GM18858 (cell line): ENCODE measurements at regions not wholly inside any gene's neighbourhood (a gene's known extent, or its start where the extent isn't known, plus 50 kb on each side); places are given as distances from the start of the nearest gene placed in this dataset.
A peak's percentile ranks its signal among the peaks of the same experiment; 100 is the strongest.
"Not testable (repeated sequence)": the region's sequence is repeated elsewhere in the genome, so short reads cannot be mapped to it uniquely, and the experiment has no call there.

Experiments used
- ATAC-seq: cut with Tn5 transposase; IDR thresholded peaks from one replicate; pipeline ENCODE4 v1.9.1; 2021; ENCODE audit not compliant: unreplicated experiment

DNA sequence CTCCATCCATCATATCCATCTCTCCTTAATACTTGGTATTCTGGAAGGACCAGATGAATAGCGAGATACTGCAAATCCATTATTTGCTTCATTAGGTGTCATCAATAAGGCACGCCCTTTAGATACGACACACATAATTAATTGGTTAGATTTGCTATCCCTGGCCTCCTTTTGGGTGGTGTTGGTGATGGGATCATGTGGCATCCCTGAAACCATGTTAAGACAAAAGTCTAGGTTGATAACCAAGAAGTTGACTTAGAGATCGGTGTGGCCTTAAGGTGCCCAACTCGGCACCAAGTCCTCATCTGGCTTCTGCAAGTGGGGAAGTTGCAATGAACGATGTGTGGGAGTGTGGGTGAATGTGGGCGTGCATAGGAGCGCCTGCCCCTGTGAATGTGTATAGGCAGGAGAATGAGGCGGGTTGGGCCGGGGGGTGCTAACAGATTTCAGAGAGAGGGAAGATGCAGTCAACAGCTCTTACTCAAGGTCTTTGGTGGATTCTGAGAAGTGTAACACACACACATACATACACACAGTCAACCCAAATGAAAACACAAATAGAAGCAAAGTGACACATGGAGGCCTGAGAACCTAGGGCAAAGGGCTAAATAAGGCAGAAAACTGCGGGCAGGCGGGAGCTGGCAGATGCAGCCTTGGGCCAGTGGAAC, 415.7 kb upstream of the ESRRG start:
- no peak for ATAC-seq

DNA sequence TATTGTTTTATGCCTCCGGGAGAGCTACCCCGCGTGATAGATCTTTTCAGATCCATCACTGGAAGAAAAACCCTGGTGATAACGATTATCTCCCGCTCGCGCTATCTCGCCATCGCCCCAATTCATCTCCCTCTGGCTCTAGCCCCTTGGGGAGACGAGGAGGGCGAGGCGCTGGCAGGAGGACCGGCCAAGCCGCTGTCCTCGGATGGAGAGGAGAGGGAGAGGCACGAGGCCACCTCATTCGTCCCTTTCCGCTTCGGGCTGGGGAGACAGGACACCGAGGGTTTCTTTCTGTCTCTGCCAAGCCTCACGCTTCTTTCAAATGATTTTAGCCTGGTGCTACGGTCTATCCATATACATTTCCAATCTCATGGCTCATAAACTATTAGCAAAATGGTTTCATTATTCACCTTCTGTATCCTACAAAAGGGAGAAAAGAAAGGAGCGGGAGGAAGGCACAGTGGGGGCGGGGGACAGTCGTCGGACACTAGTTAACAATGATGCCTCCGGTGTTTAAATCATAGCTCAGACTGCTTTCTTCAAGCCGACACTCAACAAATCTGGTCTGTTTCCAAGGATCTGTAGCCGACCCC, 415.0 kb upstream of the ESRRG start:
- no peak for ATAC-seq

DNA sequence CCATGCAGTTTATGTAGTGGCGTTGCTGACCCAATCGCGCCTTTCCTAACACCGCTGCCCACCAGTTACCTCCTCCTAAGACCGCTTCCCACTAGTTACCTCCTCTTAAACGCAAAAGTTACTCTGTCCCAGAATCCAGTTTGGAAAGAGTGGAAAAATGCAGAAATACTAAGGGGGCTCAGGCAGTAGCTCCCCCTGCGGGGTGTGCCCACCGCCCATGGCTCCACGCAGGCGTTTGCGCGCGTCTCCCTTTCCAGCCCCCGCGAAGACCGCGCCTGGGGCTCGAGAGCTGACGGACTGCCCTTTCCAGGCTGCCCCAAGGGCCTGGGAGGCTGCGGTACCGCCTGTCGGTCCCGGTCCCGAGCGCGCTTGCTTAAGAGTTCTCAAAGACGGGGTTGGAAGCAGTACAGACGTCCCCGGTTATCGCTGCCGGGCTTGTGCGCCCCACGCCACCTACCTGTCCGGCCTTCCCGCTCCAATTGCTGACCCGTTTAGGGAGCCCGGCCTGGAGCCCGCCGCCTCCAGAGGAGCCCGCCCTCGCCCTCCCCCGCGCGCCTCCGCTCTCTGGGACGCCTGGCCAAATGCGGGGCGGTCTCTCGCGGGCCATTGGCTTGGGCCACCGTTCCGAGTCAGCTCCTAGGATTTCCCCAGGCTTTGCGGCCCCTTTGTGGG, 414.1 kb upstream of the ESRRG start:
- no peak for ATAC-seq

DNA sequence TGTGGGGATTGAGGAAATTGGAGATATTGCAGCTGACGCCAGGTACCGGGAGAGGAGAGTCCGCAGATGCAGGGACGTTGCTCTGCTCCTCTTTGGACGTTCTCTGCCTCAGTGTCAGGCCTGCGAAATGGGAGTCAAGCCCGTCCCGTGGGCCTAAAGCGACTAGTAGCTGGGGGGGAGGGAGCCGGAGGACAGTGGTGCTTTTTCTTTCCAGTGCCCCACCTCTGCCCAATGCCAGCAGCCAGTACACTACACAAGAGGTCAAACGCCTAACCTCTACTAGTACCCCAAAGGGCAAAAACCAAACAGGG, 413.6 kb upstream of the ESRRG start:
- ATAC-seq, result no peak

DNA sequence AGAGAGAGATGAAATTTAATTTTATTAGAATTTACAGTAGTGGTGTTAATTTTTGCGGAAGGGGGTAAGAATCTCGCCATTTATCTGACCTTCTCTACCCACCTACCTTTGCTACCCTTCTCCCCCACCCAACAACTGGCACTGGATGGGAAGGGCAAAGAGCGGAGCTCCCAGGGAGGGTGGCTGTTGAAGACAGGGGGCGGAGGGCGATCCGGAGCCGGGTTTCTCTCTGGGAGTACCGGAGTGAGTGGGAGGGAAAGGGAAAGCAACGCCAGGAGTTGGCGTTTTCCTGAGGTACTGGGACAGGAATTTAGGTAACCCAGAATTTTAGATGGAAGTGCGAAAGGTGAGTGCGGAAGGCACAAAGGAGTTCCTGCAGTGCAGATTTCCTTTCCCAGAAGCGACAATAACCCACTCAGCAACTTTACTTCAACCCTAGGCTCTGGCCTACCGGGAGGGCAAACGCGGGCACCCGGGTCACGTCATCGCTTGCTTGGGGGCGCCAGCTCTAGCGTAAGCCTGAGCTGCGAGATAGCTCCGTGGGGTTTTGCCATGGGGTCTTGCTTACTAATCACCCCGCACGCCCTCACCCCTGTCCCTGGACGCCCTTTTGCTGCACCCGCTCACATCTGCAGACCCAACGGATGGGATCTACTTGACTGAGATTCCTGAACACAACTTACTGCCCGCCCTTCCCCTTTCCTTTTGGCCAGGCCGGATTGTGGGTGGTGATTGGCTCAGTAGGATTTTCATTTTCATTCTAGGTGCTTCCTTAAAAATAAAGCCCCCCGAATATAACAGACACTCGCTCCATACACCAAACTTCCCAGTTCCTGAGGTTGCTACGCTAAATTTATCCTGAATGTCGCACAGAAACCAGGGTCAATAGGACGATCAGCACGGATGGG, 413.0 kb upstream of the ESRRG start:
- ATAC-seq, result no peak

DNA sequence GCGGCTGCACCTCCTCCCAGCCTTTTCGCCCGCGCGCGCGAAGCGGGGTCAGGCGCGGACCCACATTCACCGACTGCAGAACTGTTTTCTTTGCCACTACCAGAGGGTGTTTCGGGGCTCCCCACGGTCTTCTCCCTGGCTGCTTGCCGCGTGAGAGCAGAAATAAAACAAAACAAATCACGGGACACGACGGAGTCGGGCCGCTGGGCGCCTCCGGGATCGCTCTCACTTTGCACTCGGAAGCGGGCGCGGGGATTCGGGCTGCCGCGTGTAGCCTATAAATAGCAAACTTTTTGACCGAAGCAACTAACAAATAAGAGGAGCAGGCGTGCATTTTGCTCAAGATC, 412.3 kb upstream of the ESRRG start:
- ATAC-seq, result no peak

DNA sequence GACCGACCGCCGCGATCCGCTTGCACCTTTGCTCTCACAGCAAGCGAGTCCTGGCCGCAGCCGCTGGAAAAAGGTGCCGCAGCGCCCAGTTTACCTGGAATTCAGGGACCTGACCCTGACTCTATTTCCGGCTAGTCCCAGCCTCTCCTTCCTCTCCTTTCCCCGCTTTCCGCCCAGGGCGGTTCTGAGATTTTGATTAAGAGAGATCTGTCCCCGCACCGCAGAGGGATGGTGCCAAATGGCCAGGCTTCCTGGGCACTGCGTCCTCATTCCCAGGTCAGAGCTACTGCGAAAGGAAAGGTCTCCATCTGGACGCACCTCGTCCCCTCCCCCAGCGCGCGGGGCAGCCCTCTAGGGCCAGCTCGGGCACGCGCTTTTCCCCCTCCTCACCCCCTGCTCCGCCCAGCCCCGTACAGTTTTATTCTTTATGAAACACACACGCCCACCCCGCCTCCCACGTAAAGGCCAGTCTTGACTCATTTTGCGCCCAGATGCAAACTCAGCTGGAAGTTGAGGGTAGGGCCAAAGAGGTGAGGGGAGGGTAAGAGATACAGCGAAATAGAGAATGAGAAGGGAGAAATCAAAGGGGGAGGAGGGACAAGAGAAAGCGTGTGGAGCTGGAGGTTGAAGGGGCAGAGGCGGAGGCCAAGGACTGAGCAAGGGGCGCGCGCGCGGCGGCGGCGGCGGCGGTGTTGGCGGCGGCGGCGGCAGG, 411.8 kb upstream of the ESRRG start:
- peak; percentile 48 for ATAC-seq

DNA sequence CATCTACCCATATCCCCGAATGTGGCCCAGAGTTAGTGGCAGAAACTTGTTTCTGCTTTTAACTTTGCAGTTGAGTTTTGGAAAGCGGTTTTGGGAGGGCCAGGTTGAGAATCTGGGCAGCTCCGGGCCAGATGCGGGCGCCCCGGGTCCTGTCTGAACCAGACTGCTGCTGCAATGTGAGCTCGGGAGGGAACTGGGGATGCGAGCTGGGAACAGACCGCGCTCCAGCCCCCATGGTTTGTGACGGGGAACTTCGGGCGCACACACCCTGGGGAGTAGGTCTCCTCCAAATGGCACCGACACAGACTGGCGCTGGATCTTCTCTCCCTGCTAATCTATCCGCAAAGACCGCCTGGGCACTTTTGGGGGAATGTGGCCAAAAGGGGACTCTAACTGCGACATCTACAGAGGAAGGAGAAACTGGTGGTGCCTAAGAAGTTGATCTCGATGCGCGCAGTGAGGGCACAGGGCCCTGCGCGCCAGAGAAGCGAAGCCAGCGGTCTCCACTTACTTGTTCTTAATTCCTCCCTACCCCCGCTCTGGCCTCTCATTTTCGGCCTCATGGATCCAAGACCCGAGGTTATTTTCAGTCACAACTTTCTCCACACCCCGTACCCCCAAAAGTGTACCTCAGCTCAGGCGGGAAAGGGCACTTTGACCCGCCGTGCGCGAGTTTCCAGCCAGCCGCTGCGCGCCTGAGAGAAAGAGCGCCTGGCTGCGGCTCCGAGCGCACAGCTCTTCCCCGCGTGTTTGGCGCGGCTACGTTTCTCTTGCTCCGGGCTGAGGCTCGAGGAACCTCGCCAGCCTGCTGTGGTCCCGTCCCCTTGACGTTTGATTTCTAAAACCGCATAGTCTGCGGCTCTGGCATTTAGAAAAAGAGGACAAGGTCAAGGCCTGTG, 411.0 kb upstream of the ESRRG start:
- ATAC-seq, result no peak

DNA sequence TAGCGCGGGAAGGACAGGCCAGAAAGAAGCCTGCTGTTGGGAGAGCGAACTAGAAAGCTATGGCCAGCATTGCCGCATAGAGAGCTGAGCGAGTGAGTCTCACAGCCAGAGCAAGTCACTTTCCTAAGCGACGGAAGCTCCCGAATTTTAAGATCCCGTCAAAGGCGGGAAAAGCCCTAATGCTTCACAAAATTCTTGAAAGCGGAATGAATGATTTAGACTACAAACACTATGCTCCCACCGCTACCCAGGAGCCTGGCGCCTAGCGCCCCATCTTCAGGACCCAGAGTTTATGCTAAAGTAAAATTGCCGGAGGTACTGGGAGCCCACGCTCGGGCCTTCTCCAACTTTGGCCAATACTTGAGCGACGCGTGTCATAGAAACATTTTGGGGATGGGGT, 409.9 kb upstream of the ESRRG start:
- no peak for ATAC-seq

DNA sequence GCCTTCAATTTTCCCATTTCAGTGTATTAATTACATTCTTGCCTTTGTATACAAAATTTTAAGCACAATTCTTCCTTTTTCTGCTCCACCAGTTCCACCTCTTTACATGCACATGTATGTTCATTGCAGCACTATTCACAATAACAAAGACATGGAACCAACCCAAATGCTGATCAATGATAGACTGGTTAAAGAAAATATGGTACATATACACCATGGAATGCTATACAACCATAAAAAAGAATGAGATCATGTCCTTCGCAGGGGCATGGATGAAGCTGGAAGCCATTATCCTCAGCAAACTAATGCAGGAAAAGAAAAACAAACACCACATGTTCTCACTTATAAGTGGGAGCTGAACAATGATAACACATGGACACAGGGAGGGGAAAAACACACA, 400.1 kb upstream of the ESRRG start:
- not testable (repeated sequence) for ATAC-seq

DNA sequence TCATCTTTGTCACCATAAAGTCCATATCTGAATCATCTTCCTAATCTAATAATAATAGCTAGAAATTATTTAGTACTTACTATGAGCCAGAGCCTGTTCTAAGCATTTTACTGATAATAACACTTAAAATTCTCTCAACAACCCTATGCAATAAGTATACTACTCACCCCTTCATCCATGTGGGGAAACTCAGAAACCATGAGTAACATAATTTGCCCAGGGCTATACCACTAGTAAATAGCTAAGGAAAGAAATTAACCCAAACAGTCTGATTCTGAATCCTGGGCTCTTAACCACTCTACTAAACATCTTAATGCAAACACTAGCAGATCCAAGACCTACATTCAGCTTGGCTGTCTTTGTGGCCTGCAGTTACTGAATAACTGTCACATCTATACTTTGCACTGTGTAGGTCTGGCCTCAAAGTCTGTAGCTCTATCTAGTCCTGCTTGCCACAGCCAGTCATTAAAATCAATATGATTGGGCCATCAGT, 394.8 kb upstream of the ESRRG start:
- ATAC-seq, result no peak

DNA sequence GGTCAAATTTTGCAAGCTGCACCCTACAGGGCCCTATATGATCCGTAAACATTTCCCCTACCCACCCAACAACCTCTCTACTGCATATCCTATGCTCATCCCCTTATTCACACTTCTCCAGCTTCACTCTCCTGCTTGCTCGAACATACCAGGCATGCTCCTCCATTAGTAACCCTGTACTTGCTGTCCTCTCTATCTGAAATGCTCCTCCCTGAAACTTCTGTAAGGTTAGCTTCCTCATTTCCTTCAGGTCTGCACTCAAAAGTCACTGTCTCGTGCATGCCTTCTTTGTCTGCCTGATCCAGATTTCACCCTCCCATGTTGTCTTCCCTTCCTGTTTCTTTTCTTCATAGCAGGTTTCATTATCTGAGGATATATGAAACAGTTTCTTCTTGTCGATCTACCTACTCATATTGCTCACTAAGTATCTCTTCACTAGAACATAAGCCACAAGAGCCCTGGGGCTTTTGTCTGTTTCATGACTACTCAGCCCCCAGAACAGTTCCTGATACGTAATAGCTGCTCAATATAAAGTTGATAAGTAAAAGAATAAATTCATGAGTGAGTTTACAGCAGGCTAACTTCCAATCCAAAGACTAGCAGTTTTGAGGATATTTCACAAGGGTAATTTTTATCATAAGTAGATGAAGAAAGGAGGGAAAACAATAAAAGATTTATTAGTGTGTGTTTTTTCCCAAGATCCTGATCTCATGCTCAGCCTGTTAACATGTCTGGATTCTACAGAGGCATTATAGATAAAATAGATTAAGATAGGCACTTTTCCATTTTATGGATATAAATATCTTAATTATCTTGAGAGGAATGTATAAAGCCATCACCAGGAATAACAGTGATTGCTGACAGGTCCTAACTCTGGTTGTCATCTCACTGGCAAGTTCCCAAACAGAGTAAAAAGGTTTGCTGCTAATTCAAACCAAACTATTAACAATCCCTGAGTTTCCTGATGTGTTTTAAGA, 392.5 kb upstream of the ESRRG start:
- no peak for ATAC-seq

DNA sequence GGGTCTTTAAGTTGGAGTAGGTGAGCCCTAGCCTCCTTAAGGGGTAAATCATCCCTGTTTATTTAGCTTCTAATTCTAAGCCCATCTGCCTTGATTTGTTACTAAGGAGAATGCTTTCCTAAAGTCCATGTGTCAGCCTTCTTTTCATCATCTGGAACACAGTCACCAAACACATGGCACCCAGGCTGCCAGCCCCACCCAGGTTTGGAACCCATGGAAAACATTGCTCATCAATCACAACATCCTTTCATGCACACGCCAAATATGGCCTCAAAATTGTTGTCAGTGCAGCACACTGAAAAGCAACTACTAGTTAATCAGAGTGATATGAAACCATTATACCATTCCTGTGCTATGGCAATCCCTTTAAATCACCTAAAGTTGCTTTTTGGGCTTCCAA, 386.7 kb upstream of the ESRRG start:
- no peak for ATAC-seq

DNA sequence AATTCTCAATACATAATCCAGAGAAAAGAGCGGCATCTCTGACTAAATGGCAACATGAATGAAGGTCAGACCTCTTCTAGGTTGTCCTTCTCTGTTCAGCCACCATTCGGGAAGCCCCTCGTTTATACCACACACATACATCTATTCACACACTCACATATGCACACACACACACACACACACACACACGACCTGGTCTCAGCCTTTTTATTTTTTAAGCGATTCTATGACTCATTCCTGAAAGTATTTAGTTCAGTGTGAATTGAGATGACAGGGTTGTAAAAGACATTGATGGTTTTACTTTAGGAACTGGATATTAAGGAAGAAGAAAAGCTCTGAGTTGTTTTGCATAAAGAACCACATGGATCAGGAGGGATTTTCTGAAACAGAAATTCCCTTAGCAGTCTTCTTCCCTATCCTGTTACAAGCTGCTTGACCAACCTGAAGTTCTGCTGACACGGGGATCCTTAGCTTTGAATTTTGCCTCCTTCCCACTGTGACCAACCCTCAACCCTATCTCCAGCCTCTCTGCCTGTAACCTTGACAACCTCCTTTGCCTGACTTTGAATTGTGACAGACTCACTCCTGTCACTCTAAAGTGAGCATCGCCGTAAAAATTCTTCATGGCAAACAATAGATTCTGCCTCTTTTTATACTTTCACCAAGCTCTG, 383.1 kb upstream of the ESRRG start:
- ATAC-seq, result no peak

DNA sequence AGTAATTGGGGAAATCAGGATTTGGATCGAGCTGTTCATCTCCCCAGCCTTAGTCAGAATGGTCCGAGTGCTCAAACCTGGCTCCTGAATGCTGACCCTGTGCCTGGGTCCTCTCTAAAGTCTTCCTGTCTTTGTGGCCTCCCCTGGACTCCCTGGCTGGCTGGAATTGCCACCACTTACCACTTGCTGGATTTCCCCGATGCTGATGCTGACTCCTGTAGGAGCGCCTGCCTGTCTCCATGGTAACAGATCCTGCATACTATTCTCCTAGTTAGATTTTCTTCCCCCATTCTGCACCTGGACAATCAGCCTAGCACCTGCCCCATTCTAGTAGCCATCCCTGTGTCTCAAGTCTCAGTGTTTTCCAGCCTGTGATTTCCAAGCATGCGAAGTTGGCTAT, 382.2 kb upstream of the ESRRG start:
- no peak for ATAC-seq

DNA sequence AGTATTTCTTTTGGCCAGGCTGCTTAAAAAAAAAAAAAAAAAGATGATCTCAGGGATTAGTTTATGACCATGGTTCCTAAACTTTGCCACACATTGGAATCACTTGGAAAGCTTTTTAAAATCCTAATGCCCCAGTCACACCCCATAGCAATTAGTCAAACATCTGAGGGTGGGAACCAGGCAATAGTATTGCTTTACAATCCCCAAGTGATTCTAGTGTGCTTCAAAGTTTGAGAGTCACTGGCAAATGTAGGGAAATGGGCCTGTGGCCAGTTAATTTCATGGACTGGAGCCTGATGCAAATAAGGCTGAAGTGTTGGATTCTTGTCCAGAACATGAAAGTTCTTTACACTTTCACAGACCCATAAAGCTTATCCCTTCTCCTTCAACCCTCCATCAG, 374.6 kb upstream of the ESRRG start:
- ATAC-seq, result no peak

DNA sequence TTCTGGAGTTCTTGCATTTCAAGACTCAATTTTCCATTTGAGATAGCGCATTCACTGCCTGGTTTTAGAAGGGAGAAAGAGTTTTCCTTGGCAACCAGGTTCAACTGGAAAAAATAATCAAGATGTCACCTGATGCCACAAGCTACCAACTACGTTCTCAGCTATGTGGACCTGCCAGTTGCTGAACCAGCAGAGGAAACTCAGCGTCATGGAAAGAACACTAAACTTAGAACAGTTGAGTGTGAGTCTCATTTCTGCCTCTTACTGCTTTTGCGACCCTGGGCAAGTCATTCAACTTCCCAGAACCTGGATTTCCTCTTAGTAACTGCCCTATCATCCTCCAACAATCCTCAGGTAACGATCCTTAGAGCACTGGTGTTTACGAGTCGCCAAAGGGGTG, 373.0 kb upstream of the ESRRG start:
- ATAC-seq, result no peak

DNA sequence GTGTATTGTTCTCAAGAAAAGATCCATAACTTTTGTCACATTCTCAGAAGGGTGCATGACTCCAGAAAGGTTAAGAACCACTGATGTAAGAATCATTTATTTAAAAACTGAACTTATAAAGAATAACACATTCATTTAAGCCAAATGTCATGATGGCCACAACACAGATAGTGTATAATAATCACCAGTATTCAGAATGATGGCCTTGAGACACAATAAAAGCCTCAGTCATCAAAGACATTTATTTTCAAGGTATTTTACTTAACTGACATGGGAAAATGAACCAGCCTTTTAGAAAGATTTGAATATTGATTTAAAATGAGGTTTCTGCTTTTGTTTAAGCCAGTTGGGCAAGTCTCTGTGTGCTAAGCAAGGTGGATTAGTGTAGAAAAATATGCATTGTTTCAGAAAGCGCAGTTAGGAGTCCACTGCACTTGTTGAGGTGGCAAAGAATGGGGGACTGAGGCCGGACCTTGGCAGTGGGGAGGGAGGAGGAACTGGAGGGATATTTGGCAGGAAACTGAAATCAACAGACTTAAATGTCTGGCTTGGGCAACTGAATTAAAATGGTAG, 371.9 kb upstream of the ESRRG start:
- ATAC-seq, result no peak
